ENCODE measurements at regions not wholly inside any gene's neighbourhood (a gene's known extent, or its start where the extent isn't known, plus 50 kb on each side); places are given as distances from the start of the nearest gene placed in this dataset.

DNA sequence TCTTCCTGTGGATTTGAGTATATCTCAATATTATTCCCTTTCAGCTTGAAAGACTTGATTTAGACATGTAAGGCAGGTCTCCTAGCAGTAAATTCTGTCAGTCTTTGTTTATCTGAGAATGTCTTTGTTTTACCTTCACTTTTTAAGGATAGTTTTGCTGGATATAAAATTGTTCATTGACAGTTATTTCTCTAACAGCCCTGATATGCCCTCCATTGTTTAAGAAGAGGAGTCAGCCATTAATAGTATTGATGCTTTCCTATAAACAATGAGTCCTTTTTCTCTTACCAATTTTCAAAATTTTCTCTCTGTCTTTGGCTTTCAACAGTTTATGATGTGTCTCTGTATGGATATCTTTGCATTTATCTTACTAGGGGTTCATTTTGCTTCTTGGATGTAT is 163.5 kb upstream of the ANKRD55 start:
- intact Hi-C loops (cut with DNase I): no loop called here
- H3K4me1 ChIP-seq (replicated peaks): no peaks in the 10 kb centered on the region
- no peak overlapping the region for H3K27ac ChIP-seq
- H3K36me3 ChIP-seq: no peaks in the 10 kb centered on the region
- H3K9me3 ChIP-seq: no peaks in the 10 kb centered on the region
- DNase-seq (ENCODE audit: low spot score): no peak
- H3K27me3 ChIP-seq (replicated peaks; ENCODE audit: insufficient read depth): no peaks in the 10 kb centered on the region
- no peak overlapping the region for H3K4me3 ChIP-seq
- TF ChIP-seq POLR2AphosphoS5 (IDR thresholded peaks at IDR 0.05): no peak
- TF ChIP-seq POLR2A (IDR thresholded peaks at IDR 0.05): no peak
- TF ChIP-seq, protein P1, sequence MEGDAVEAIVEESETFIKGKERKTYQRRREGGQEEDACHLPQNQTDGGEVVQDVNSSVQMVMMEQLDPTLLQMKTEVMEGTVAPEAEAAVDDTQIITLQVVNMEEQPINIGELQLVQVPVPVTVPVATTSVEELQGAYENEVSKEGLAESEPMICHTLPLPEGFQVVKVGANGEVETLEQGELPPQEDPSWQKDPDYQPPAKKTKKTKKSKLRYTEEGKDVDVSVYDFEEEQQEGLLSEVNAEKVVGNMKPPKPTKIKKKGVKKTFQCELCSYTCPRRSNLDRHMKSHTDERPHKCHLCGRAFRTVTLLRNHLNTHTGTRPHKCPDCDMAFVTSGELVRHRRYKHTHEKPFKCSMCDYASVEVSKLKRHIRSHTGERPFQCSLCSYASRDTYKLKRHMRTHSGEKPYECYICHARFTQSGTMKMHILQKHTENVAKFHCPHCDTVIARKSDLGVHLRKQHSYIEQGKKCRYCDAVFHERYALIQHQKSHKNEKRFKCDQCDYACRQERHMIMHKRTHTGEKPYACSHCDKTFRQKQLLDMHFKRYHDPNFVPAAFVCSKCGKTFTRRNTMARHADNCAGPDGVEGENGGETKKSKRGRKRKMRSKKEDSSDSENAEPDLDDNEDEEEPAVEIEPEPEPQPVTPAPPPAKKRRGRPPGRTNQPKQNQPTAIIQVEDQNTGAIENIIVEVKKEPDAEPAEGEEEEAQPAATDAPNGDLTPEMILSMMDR (IDR thresholded peaks at IDR 0.05): no peak

DNA sequence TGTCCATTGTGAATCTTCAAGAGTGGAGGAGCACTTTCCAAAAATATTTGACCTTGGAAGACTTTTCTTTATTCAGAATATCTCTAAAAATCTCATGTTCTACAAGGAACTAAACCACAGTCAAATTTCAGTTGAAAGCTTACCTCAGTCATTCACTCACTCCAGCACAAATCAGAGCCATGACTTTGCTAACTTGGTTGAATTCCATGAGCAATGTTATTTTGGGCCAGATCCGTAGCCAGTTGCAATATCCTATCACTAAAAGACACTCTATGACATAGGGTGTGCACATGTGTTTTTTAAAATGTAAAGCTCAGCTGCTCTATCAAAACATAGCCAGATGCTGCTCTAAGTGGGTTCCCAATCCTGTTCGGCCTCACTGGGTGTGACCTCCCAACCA is 156.1 kb upstream of the ANKRD55 start:
- intact Hi-C loops (cut with DNase I): no loop called here
- Histone ChIP-seq H3K4me3 (no peak overlapping the region), H3K4me1 (replicated peaks) (no peaks in the 10 kb centered on the region), H3K9me3 (no peaks in the 10 kb centered on the region), H3K36me3 (no peaks in the 10 kb centered on the region), H3K27me3 (replicated peaks; ENCODE audit: insufficient read depth) (no peaks in the 10 kb centered on the region), H3K27ac (no peak overlapping the region)
- no peak for DNase-seq (ENCODE audit: low spot score)
- TF ChIP-seq POLR2AphosphoS5 (IDR thresholded peaks at IDR 0.05) (no peak), POLR2A (IDR thresholded peaks at IDR 0.05) (no peak)
- TF ChIP-seq, protein P1 (IDR thresholded peaks at IDR 0.05): no peak
- 95% methylated on average over 2 of the region's 2 CpGs for WGBS

DNA sequence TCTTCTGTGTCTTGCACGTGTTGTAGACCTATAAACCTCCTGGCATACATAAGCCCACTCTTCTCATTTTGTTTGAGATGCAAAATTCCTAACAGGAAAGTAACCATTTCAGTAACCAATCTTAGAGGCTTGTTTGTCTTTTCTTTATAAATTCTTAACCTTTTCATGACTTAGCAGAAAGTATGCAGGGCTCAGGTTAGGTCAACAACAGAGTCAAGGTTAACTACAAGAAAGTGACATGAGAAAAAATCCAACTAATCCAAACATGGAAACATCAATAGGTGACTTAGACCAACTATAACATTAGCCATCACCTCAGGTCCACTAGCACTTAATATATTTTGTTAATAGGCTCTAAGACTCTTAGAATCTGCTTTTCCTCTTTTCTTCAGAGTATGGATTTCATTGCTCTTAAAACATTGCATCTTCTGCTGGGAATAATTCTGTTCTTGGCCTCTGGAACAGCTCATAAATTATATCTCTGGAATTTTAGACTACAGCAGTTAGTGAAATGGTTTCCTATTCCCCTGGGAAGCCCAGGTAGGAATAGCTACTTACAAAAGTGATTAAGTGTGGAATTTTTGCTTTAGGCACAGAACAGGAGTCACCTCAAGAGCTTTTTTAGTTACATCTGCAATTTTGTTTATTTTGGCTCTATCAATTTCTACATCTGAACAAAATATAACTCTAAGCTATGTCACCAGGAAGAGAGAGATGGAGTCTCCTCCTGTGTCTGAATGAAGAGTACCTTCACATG is 155.3 kb upstream of the ANKRD55 start:
- H3K27me3 ChIP-seq (replicated peaks; ENCODE audit: insufficient read depth): no peaks in the 10 kb centered on the region
- H3K9me3 ChIP-seq: no peaks in the 10 kb centered on the region
- TF ChIP-seq POLR2A (IDR thresholded peaks at IDR 0.05): no peak
- no peak for TF ChIP-seq POLR2AphosphoS5 (IDR thresholded peaks at IDR 0.05)
- TF ChIP-seq, protein P1 (IDR thresholded peaks at IDR 0.05): no peak
- DNase-seq (ENCODE audit: low spot score): no peak
- no peaks in the 10 kb centered on the region for H3K36me3 ChIP-seq
- H3K27ac ChIP-seq: no peak overlapping the region
- H3K4me3 ChIP-seq: no peak overlapping the region
- intact Hi-C loops (cut with DNase I): no loop called here
- WGBS: 78% methylated on average over 1 of the region's 1 CpG
- H3K4me1 ChIP-seq (replicated peaks): no peaks in the 10 kb centered on the region

DNA sequence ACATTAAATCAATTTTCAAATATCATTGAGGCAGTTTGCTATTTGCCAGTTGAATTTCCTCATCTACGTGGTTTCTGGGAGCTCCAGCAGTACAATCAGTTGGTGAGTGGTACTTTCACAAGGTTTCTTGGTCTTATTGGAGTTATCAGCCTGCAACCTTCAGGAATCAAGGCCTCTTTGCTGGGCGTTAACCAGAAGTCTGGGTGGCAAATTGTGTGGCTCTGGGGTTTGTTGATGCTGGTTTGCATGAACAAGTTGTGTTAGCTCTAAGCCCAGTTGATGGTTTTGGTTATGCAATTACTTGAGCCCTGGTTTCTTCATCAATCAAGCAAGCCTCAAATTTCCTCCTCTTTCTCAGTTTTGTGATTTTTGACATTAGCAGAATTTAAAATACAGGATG is 152.9 kb upstream of the ANKRD55 start:
- no peaks in the 10 kb centered on the region for H3K4me1 ChIP-seq (replicated peaks)
- no peak overlapping the region for H3K4me3 ChIP-seq
- no peaks in the 10 kb centered on the region for H3K9me3 ChIP-seq
- intact Hi-C loops (cut with DNase I): no loop called here
- 91% methylated on average over 2 of the region's 2 CpGs for whole genome bisulfite sequencing
- no peaks in the 10 kb centered on the region for H3K36me3 ChIP-seq
- TF ChIP-seq, protein P1 (IDR thresholded peaks at IDR 0.05): no peak
- no peak for TF ChIP-seq POLR2A (IDR thresholded peaks at IDR 0.05)
- TF ChIP-seq POLR2AphosphoS5 (IDR thresholded peaks at IDR 0.05): no peak
- no peaks in the 10 kb centered on the region for H3K27me3 ChIP-seq (replicated peaks; ENCODE audit: insufficient read depth)
- no peak for DNase-seq (ENCODE audit: low spot score)
- no peak overlapping the region for H3K27ac ChIP-seq

DNA sequence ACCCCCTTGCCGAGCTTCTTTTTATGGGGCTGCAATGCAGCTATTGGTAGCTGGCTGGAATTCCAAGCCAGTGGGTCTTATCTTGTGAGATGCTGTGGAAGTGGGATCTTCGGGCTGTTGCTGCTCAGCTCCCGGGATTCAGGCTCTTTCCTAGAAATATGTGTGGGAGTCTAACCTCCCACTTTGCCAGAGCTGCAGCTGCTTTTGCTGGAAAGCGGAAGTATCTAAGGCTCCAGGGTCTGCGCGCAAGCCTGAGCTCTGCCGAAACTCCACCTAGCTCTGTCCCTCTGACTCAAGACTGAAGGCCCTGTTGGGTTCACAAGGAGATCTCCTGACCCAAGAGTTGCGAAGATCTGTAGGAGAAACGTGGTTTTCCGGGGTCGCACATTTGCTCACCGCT is 151.1 kb upstream of the ANKRD55 start:
- 78% methylated on average over 11 of the region's 12 CpGs for WGBS
- Histone ChIP-seq H3K27ac (no peak overlapping the region), H3K4me3 (no peak overlapping the region), H3K4me1 (replicated peaks) (no peaks in the 10 kb centered on the region), H3K27me3 (replicated peaks; ENCODE audit: insufficient read depth) (no peaks in the 10 kb centered on the region), H3K36me3 (no peaks in the 10 kb centered on the region), H3K9me3 (no peaks in the 10 kb centered on the region)
- intact Hi-C loops (cut with DNase I): no loop called here
- TF ChIP-seq, protein P1 (IDR thresholded peaks at IDR 0.05): no peak
- no peak for TF ChIP-seq POLR2AphosphoS5 (IDR thresholded peaks at IDR 0.05)
- DNase-seq (ENCODE audit: low spot score): no peak

Data from prostate gland (tissue), 2 donors.